ENCODE measurements at regions not wholly inside any gene's neighbourhood (a gene's known extent, or its start where the extent isn't known, plus 50 kb on each side); places are given as distances from the start of the nearest gene placed in this dataset.
"Not testable (repeated sequence)": the region's sequence is repeated elsewhere in the genome, so short reads cannot be mapped to it uniquely, and the experiment has no call there.

GRCh38 chr2:146413086-146413610 lies 1431.7 kb upstream of the ACVR2A start:
- DNase-seq (no peak), ATAC-seq (no peak)
- Histone ChIP-seq H3K27me3 (no peaks in the 10 kb centered on the region), H3K4me3 (no peak overlapping the region), H3K27ac (no peak overlapping the region), H3K4me1 (no peaks in the 10 kb centered on the region), H3K36me3 (no peaks in the 10 kb centered on the region), H3K9me3 (no peaks in the 10 kb centered on the region)
- no peak for TF ChIP-seq CTCF (IDR thresholded peaks at IDR 0.05)
- intact Hi-C loops (cut with DNase I), result no loop called here

- H3K4me3 ChIP-seq, result no peak overlapping the region
- H3K4me1 ChIP-seq, result no peaks in the 10 kb centered on the region
- no peaks in the 10 kb centered on the region for H3K36me3 ChIP-seq
- no peak for DNase-seq
- H3K9me3 ChIP-seq, result no peaks in the 10 kb centered on the region
- TF ChIP-seq CTCF (IDR thresholded peaks at IDR 0.05), result no peak
- peak; percentile 21 for ATAC-seq
- no peaks in the 10 kb centered on the region for H3K27me3 ChIP-seq
- intact Hi-C loops (cut with DNase I), result no loop called here
- H3K27ac ChIP-seq, result no peak overlapping the region
Observed at GRCh38 chr2:146412625-146413024, 1432.2 kb upstream of the ACVR2A start.

- H3K4me3 ChIP-seq; H3K9me3 ChIP-seq; H3K27me3 ChIP-seq; H3K36me3 ChIP-seq; H3K4me1 ChIP-seq; ATAC-seq; H3K27ac ChIP-seq; intact Hi-C loops (cut with DNase I); DNase-seq: not testable (repeated sequence)
Observed at GRCh38 chr2:146405402-146406309, 1439.2 kb upstream of the ACVR2A start.

- DNase-seq; H3K9me3 ChIP-seq; H3K4me3 ChIP-seq; H3K27ac ChIP-seq; intact Hi-C loops (cut with DNase I); ATAC-seq; H3K36me3 ChIP-seq; H3K27me3 ChIP-seq; H3K4me1 ChIP-seq: not testable (repeated sequence)
Observed at GRCh38 chr2:146403546-146404160, 1441.2 kb upstream of the ACVR2A start.

- no peak for DNase-seq
- Histone ChIP-seq H3K27ac (no peak overlapping the region), H3K27me3 (no peaks in the 10 kb centered on the region), H3K9me3 (no peaks in the 10 kb centered on the region), H3K36me3 (no peaks in the 10 kb centered on the region), H3K4me3 (no peak overlapping the region), H3K4me1 (no peaks in the 10 kb centered on the region)
- intact Hi-C loops (cut with DNase I), result no loop called here
- TF ChIP-seq CTCF (IDR thresholded peaks at IDR 0.05), result no peak
- ATAC-seq, result no peak
Observed at GRCh38 chr2:146392631-146393030, 1452.2 kb upstream of the ACVR2A start.

GRCh38 chr2:146392186-146392585 lies 1452.6 kb upstream of the ACVR2A start:
- no peak for ATAC-seq
- Histone ChIP-seq H3K27ac (no peak overlapping the region), H3K4me3 (no peak overlapping the region), H3K9me3 (no peaks in the 10 kb centered on the region), H3K27me3 (no peaks in the 10 kb centered on the region), H3K4me1 (no peaks in the 10 kb centered on the region), H3K36me3 (no peaks in the 10 kb centered on the region)
- intact Hi-C loops (cut with DNase I), result no loop called here
- no peak for TF ChIP-seq CTCF (IDR thresholded peaks at IDR 0.05)
- DNase-seq, result no peak
